NK-92 treated with Interleukin-12 subunit alpha and Interleukin-12 subunit beta, amount 100 ng/mL, for 24 hours (cell line): ENCODE measurements at regions not wholly inside any gene's neighbourhood (a gene's known extent, or its start where the extent isn't known, plus 50 kb on each side); places are given as distances from the start of the nearest gene placed in this dataset.
"Not testable (repeated sequence)": the region's sequence is repeated elsewhere in the genome, so short reads cannot be mapped to it uniquely, and the experiment has no call there.

Experiments
- DNase-seq: peaks from one replicate; lab custom pipeline; 2025; lab: John Stamatoyannopoulos, UW

DNA sequence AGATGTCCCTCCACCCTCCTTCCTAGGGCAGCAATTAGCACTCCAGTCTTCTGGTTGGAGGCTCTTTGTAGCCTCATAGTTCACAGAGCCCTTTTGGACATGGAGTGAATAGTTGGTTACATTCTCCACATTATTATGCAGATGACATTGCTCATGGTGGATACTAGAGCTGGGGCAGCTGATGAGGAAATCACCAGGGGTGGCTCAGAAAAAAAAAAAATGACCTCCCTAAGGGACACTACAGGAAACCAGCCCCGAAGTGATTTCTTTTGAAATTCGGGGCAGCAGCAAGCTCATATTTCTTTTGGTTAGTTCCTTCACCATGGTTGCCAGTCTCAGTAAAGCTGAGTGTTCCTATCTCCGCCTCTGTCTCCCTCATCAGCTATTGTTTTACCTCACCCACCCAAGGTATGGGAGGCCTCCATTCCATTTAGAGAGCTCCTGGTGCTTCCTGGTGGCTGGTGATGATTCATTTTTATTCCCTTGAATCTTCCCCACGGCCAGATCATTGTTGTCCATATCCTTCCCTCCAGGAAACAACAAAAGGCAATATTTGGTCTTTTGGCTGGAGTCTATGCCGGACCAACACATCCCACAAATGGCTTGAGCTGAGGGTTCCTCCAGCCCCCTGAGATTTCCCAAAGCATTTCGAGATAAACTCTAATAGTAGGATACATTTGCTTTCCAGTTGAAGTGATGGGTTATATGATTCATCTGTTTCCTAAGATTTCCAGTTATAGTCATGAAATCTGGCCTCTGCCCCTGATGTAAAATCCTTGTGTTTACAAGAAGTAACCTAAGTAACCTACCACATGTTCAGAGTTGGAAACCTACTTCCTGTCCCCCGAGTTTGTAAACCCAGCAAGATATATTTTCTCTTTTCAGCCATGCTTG is 56.2 kb upstream of the NID2 start:
- DNase-seq: no peak

DNA sequence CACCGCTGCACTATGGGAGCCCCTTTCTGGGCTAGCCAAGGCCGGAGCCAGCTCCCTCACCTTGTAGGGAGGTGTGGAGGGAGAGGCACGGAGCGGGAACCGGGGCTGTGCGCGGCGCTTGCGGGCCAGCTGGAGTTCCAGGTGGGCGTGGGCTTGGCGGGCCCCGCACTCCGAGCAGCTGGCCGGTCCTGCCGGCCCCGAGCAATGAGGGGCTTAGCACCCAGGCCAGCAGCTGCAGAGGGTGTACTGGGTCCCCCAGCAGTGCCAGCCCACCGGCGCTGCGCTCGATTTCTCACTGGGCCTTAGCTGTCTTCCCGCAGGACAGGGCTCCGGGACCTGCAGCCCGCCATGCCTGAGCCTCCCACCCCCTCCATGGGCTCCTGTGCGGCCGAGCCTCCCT is 53.3 kb upstream of the NID2 start:
- not testable (repeated sequence) for DNase-seq

DNA sequence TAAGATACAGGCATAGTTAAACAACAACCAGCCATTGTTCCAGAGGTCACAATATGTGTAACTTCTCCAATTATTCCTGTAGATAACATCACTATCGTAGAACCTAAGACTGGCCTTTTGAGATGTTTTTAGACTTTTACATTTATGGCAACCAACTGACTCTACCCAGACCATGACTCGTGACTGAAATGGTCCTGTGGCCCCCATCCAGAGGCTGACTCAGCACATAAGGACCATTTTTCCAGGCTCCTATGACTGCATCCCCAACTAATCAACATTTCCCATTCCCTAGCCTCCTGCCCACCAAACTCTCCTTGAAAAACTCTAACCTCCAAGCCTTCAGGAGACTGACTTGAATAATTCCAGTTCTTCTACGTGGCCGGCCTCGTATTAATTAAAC is 52.6 kb upstream of the NID2 start:
- no peak for DNase-seq

DNA sequence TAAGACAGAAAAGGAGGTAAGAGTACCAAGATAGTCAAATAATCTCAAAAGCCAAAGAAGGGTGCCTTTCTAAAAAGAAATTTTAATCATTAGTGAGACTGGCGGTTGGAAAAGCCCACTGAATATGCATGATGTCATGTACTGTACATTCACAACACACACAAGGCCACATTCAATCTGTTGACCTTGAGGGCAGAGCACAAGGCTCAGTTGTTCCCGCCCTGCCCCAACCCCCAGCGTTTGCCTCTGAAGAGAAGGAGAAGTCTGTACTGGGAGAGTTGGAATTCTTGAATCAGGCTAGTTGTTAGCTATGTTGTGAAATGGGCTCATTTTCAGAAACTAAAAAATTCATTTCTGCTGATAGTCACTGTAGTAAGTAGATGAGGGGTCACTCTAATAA is 50.2 kb upstream of the NID2 start:
- DNase-seq: no peak
